HG03159 (cell line): ENCODE measurements at regions not wholly inside any gene's neighbourhood (a gene's known extent, or its start where the extent isn't known, plus 50 kb on each side); places are given as distances from the start of the nearest gene placed in this dataset.

Experiments
- ATAC-seq: cut with Tn5 transposase; IDR thresholded peaks from one replicate; pipeline ENCODE4 v1.9.1; 2021; ENCODE audit warnings: mild to moderate bottlenecking, moderate library complexity; ENCODE audit not compliant: unreplicated experiment

DNA sequence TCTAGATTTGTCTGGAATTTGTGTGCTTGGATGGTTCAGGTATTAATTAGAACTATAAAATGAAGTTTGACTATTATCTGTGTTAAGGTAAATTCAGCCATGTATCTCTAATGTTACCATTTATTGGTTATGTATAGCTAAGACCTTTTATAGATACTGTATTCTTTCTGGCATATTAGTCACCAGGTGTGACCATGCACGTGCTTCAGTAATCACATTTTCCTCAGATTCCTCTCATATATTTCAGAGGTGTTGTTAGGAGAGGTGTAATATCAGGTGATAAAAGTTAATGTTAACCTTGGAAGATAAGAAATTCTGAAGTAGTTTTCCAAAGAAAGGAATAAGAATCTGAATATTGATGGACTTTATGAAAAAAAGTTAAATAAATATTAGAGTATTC, 194.5 kb upstream of the KHDRBS2 start:
- ATAC-seq, result no peak

DNA sequence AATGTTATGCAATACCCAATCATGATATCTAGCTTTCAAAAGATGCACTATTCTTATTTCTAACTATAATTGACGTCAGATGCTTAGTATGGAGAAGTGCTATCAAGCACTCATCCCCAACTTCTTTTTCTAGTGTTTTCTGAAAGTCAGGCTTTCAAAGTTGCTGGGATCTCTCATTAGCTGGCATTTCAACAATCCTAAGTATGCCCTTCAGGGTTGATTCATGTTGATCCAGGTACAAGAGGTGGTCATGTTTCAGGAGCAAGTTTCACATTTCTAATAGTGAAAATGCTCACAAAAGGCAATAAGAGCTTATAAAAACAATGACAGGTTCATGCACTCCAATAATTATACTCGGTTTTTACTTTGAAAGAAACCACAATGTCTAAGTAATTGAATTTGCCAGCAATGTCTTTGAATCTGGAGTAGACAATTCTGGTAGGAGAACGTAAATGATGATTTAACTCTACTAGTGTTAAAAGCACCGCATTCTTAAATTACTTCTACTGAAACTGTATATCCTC, 193.7 kb upstream of the KHDRBS2 start:
- ATAC-seq, result no peak

DNA sequence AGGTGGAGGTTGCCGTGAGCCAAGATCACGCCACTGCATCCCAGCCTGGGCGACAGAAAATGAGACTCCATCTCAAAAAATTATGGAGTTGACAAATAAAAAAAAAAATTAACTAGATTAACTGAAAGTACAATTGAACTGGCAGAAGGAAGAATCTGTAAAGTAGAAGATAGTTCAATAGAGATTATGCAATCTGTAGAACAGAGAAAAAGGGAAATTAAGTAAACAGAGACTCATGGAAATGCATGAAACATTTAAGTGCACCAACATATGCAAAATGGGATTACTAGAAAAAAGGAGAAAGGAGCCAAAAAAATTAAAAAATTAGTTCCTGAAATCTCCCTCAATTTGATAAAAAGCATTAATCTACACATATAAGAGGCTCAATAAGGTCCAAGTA, 188.8 kb upstream of the KHDRBS2 start:
- ATAC-seq, result no peak

DNA sequence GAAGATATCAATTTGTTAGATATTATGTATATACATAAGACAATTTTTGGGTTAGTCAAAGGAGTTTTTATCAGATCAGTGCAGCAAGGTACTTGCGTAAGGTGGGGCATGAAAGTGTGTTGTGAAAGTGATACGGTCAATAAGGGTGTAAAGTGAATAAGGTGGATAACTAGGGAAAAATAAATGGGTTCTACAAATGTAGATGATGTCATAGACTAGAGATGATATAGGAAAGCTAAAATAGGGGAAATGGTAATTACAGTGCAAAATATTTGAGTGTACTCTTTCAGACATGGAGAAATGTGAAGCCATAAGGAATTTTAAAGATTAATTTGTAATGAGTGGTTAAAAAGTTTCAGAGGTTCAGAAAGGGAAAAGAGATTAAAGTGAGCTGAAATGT, 180.6 kb upstream of the KHDRBS2 start:
- no peak for ATAC-seq

DNA sequence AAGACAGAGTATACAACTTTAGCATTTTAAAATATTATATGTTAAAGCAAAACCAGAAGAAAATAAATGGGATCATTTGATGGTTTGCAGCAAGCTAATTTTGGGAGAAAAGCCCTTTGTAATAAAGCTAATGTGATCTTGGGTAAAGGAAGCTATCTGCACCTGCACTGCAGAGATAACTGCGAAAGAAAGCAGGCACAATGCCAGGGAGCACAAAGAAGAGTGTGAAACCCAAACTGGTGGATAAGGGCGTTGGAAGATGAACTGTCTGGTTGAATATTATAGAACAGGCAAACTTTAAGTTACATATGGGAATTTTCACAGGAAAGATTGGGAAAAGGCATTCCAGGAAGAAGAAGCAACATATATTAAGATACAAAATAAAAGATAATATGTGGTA, 179.2 kb upstream of the KHDRBS2 start:
- ATAC-seq, result no peak

DNA sequence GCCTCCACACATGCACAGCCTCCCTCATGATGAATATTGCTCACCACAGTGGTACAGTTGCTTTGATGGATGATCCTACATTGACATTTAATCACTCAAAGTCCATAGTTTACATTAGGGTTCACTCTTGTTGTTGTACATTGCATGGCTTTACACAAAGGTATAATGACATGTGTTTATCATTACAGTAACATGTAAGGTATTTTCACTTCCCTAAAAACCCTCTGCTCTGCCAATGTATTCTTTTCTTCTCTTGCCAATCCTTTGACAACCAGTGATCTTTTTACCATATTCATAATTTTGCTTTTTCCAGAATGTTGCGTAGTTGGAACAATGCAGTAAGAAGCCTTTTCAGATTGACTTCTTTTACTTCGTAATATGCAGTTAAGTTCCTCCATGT, 166.6 kb upstream of the KHDRBS2 start:
- no peak for ATAC-seq

DNA sequence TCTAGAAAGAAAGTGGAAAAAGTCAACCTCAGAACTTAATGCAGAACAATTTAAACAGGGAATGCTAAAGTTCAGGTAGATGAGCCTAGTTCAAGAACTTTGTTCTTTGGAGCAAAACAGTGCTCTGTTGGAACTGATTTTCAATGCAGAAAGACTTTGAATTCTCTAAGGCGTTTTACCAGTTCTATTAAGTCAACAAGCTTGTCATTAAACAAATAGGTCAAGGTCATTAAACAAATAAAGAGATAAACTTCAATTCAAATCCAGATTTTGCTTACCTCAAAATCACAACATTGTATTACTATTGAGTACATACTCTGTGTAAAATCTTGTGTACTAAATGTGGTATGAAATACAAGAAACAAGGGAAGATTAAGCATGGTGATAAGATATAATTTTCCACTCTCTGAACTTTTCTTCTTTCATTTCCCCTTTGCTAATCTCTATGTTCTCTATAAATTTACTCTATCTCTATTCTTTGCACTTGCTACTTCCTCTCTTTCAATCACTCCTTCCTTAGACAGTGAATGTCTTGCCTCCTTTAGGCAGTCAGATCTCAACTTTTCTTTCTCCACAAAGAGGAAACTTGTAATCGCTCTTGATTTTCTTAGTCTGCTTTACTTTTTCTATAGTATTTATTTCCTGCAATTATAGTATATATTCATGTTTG, 160.8 kb upstream of the KHDRBS2 start:
- no peak for ATAC-seq

DNA sequence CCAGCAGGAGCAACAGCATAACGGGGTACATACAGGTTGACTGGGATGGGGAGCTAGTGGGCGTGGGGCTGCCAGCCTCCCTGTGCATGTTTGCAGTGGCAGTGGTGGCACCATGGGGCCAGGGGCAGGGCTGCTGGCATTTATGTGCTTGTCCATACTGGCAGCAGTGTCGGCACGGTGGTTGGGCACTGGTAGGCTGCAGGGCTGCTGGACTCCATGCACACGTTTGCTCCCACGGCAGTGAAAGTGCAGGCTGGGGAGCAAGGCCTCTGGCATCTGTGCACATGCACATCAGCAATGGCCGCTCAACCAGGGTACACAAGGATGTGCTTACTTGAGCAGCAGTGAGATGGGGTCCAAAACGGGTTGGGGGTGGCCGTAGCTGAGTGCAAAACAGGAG, 159.5 kb upstream of the KHDRBS2 start:
- ATAC-seq, result no peak

DNA sequence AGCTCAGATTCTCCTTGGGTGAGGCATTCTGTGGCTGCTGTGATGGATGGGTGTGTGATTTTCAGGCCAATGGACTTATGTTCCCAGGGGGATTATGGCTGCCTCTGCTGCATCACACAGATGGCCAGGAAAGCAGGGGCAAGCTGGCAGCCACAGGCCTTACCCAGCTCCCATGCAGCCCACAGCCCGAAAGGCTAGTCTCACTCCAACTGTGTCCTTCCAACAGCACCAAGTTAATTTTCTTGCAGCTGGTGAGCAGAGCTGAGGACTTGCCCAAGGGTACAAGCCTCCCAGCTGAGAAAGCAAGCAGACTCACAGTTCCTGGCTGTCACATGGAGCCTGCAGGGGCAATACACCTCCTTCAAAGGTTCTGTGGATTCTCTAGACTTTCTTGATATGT, 155.2 kb upstream of the KHDRBS2 start:
- no peak for ATAC-seq

DNA sequence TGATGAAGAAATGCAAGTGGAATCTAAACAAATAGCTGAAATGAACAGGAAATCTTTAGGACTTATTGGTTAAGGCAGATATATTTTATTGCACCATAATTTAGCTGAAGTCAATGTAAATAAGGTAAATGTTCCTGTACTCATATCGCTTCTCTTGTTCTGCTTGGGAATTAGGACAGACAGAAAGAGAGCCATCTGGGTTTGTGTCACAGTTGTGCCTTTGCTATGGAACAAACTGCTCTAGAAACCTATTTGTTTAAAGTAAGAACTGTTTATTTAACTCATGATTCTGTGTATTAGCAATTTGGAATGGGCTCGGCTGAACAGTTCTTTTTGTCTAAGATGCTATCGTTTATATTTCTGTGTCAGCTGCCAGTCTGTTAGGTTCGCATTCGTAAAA, 143.8 kb upstream of the KHDRBS2 start:
- ATAC-seq, result no peak

DNA sequence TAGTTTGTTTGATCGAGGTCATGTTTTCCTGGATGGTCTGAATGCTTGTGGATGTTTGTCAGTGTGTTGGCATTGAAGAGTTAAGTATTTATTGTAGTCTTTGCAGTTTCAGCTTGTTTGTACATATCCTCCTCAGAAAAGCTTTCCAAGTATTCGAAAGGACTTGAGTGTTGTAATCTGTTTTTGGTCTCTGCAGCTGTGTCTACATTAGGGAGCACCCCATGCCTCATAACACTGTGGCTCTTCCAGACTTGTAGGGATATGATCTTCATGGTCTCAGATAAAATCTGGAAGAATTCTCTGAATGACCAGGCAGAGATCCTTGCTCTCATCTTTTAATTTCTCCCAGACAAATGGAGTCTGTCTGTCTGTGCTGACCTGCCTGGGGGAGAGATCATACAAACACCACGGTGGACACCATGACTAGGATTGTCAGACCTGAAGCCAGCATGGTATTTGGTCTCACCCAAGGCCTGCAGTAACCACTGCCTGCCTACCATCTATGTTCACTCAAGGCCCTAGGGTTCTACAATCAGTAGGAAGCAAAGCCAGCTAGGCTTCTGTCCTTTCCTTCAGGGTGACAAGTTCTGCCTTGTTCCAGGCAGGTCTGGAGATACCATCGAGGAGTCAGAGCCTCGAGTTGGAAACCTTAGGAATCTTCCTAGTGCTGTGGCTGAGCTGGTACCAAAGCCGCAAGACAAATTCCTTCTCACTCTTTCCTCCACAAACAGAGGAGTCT, 114.7 kb upstream of the KHDRBS2 start:
- no peak for ATAC-seq

DNA sequence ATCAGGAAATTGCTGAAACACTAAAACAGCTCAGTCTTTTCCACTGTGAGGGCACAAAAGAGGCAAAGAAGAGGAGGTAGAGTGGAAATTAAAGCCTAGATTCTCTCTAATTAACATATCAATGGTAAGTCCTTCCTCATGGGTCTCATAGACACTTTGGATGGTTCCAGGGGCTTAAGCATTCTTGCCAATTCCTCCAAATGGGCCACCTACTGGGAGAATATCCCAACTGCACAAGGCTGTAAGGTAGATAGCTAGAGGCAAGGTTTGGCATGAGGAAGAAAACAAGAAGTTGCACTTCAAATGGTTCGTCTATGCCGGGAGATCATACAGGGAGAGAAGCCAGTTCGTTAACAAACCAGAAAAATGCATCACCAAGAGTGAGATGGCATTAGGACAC, 107.6 kb upstream of the KHDRBS2 start:
- ATAC-seq, result no peak

DNA sequence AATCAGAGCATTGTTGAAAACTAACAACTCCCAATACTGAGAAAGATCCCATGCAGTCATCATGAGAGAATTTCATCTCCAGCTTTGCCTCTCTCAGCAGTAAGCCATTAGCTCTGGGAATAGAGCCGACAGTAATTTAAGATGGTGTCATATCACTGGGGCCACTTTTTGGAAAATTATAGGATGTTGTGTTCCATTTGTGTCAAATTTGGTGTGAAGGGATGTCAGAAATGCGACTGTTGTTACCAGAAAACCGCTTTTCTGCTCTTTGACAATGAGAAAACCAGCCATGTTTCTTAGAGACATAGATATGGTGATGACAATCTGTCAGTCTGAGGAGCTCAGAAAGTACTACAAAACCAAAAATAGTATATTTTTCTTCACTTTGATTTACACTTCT, 106.3 kb upstream of the KHDRBS2 start:
- ATAC-seq, result no peak

DNA sequence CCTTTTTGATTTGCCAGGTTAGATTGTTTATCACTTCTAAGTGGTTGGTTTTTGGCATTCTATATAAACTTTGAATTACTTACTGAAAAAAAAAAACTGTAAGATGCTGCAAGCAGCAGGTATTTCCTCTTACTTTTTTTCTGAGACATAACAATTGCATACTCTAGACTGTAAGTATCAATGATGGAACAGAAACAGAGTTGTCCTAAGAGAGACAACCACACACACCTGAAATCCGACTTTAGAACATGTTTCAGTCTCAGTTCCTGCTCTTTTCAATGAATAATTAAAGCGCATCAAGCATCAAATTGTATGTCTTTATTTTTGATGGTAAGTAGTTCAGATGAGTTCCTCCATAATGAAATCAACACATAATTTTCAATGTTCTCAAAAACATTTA, 105.3 kb upstream of the KHDRBS2 start:
- no peak for ATAC-seq

DNA sequence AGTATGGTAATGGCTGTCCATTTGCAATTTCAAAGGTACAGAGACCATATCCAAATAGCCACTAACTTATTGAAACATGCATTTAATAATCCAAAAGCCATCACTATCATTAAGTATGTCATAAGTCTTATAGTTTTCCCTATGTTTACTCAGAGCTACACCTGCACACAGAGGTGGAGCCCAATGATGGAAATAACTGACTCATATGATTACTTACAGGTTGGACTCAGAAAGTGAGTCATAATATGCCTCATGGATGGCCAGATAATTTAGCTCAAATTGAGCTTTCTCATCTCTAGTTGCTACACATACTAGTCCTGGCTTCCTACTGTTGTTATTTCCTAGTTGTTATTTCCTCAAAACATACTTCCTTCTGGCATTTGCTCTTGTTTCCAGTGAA, 104.4 kb upstream of the KHDRBS2 start:
- peak; percentile 64 for ATAC-seq

DNA sequence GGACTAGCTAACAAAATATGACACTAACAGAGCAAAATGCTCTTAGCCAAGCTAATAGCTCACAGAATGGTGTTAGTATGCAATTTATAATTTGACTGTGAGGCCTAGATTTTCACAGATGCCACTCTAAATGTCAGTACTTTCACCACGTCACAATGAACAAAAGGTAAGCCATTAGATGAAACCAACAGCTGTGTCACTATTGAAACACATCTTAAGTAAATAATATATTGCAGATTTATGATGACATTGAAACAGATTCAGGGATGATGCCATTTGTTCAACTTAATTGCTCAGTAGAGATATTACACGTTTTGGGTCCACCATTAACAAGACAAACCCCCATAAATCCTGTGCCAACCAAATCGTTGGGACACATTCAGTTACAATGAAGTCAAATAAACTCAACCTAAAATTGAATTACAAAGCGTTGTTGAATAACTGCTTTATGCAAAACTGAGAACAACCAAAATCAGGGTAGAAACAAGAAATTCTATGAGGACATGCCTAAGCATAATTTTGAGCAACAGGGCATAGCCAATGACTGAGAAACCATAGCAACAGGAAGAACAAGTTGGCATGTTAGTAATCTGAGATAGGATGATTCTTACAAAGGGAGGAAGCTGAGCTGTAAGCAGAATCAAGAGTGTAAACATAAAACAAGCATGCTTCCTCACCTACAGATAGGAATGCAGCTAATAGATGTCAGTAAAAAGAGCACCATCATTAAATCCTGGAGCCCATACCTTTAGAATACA, 85.6 kb upstream of the KHDRBS2 start:
- no peak for ATAC-seq

DNA sequence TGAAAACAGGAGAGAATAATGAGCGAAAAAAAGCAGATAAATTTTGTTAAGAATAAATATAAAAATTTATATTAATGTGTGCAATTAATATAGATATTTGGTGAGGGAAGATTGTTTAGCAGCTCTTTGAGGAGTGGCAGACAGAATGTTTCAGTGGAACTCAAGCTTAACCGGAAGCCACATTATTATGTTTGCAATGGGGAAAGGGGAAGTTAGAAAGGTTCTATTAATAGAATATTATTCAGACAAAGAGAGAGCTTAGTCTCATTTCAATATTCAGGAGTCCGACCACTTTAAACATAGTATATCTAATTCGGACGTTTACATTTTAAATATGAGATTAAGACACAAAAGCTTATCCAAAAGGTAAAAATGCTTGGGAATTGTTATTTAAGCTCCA, 81.6 kb upstream of the KHDRBS2 start:
- ATAC-seq, result peak; percentile 100

DNA sequence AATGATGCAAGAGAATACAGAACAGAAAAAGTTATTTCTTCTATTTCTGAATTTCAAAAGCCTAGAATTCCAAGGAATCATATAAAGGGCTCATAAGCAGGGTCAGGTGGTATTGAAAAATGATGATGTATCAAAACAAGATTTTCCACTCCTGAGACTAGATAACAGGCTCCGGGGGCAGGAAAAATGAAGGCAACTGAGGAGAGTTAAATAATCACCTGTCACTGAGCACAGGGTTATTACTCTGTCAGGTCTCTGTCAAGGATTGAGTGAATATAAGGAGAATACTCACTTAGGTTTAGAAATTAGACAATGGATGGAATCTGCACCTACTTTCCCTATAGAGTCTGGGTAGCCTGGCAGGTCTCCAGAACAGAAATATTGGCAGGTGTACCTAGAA, 76.1 kb upstream of the KHDRBS2 start:
- no peak for ATAC-seq

DNA sequence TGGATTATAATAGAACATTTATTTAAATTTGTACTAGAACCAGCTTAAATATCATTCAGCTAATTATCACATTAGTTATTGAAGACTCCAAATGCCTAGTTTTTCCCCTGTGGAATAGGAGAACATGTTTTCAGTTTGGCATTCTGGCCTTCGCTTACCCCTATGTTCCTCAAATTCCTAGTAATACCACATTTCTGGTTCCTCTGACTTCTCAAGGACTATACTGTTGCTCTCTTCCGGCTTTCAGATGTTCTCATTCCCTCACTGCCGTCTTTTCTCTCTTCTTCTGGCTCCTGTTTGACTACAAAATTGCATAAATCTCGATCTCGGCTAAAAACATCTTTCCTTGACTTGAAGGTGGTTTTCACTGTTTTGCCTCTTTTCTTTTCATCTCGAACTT, 71.8 kb upstream of the KHDRBS2 start:
- no peak for ATAC-seq

DNA sequence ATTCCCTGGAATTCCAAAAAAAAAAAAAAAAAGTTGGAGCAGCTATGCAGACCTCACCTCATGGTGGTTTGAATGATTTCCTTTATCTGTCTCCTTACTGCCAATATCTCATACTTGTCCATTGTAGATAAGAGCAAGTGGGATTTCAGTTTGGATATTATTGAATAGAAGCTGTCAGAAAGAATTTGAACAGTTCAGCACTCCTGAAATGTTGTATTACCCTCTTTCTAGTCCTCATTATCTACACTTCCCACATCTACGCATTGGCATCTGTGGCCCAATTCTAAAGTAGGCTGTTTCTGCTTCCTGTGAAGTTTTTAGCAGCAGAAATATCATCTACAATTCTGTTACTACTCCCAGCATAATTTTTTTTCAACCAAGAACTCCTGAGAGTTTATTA, 68.2 kb upstream of the KHDRBS2 start:
- no peak for ATAC-seq

DNA sequence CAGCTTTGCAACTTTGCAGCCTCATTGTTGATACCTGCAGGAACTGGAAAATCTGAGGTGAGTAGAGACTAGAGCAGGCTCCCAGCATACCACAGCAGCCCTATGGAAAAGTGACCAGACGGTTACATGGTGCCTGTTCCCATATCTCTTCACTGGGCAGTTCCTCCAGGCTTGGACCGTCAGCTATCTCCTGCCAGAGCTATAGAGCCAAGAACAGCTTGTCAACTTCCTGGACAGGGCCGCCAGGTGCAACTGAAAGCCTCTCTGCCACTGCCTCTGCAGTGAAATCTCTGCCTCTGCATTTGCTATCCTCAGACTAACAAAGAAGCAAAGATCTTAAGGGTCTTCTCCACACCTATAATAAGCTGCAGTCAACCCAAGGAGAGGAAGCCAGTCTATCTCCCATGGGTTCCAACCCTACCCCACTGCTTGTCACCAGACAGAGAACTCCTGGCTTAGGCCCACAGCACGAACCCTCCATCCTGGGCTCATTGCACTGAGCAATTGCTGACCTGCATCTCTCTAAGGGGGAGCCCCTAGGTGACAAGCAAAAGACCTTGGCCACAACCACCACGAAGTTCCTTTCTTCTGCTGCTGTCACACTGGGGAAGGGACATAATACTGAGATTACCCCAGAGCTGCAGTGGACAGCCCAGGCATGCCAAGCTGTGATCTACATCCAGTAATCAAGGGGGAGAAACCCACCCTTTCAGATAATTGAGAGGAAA, 60.1 kb upstream of the KHDRBS2 start:
- no peak for ATAC-seq
